ENCODE measurements at regions not wholly inside any gene's neighbourhood (a gene's known extent, or its start where the extent isn't known, plus 50 kb on each side); places are given as distances from the start of the nearest gene placed in this dataset.
A peak's percentile ranks its signal among the peaks of the same experiment; 100 is the strongest.

GRCh38 chr6:137602313-137603197 is 108.4 kb upstream of the OLIG3 start:
- no peaks in the 10 kb centered on the region for H3K36me3 ChIP-seq (ENCODE audit: control insufficient read depth in 4 of 4, insufficient read depth in 4 of 4, low read length in 3 of 4)
- H3K4me3 ChIP-seq (ENCODE audit: control insufficient read depth in 1 of 7, extremely low read depth in 1 of 7, insufficient read depth in 4 of 7, low read depth in 2 of 7, low read length in 6 of 7), result no peak overlapping the region
- no peak for DNase-seq
- peaks cover 0 to 15% (median 3%) of the 10 kb centered on the region in 5 experiments for H3K27me3 ChIP-seq (replicated peaks in 2 of 5; ENCODE audit: control insufficient read depth in 4 of 5, insufficient read depth in 5 of 5, low read length in 4 of 5)
- H3K4me1 ChIP-seq (ENCODE audit: control extremely low read depth in 1 of 4, control insufficient read depth in 4 of 4, insufficient read depth in 4 of 4, low read length in 3 of 4), result no peaks in the 10 kb centered on the region
- no peak overlapping the region for H3K27ac ChIP-seq (ENCODE audit: insufficient read depth in 1 of 2, low read depth in 1 of 2, low read length in 2 of 2, poor library complexity in 1 of 2, severe bottlenecking in 2 of 2)
- ChIA-PET POLR2A (no interaction called here), CTCF (no interaction called here)
- 78% methylated on average over 4 of the region's 9 CpGs for WGBS (ENCODE audit: insufficient coverage)
- H3K9me3 ChIP-seq (ENCODE audit: control extremely low read depth in 1 of 5, control insufficient read depth in 4 of 5, insufficient read depth in 2 of 5, low read depth in 1 of 5, low read length in 4 of 5), result peaks cover 0 to 2% (median 0%) of the 10 kb centered on the region in 5 experiments

DNA sequence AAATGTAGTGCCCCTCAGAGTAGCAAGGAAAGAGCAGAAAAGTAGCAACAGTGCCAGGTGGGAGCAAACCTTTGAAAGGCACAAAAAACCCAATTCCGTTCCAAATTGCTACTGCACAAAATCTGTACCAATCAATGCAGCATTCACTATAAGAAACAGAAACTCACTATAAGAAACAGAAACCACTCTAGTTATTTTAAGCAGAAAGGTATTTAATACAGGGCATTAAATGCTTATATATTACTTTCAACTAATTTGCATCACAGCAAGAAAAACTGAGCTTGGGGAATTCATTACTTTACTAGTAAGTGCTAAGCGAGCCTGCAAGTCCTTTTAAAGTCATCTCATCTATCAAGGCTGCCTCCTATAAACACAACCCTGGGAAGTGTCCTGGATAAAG is 116.5 kb upstream of the OLIG3 start:
- DNase-seq, result no peak
- WGBS (ENCODE audit: insufficient coverage), result 100% methylated on average over 1 of the region's 2 CpGs
- ChIA-PET CTCF (interaction anchor here (1.0 kb wide), 1 partner anchor 18 kb away, joined by 3 read pairs; no protein-coding TSS in a partner anchor), POLR2A (no interaction called here)
- Histone ChIP-seq H3K27me3 (replicated peaks in 2 of 5; ENCODE audit: control insufficient read depth in 4 of 5, insufficient read depth in 5 of 5, low read length in 4 of 5) (peaks cover 0 to 7% (median 0%) of the 10 kb centered on the region in 5 experiments), H3K9me3 (ENCODE audit: control extremely low read depth in 1 of 5, control insufficient read depth in 4 of 5, insufficient read depth in 2 of 5, low read depth in 1 of 5, low read length in 4 of 5) (peaks cover 0 to 11% (median 0%) of the 10 kb centered on the region in 5 experiments), H3K36me3 (ENCODE audit: control insufficient read depth in 4 of 4, insufficient read depth in 4 of 4, low read length in 3 of 4) (no peaks in the 10 kb centered on the region), H3K4me3 (ENCODE audit: control insufficient read depth in 1 of 7, extremely low read depth in 1 of 7, insufficient read depth in 4 of 7, low read depth in 2 of 7, low read length in 6 of 7) (no peak overlapping the region), H3K4me1 (ENCODE audit: control extremely low read depth in 1 of 4, control insufficient read depth in 4 of 4, insufficient read depth in 4 of 4, low read length in 3 of 4) (no peaks in the 10 kb centered on the region), H3K27ac (ENCODE audit: insufficient read depth in 1 of 2, low read depth in 1 of 2, low read length in 2 of 2, poor library complexity in 1 of 2, severe bottlenecking in 2 of 2) (no peak overlapping the region)

- DNase-seq, result no peak
- no peak overlapping the region for H3K27ac ChIP-seq (ENCODE audit: insufficient read depth in 1 of 2, low read depth in 1 of 2, low read length in 2 of 2, poor library complexity in 1 of 2, severe bottlenecking in 2 of 2)
- no peaks in the 10 kb centered on the region for H3K9me3 ChIP-seq (ENCODE audit: control extremely low read depth in 1 of 5, control insufficient read depth in 4 of 5, insufficient read depth in 2 of 5, low read depth in 1 of 5, low read length in 4 of 5)
- ChIA-PET CTCF (no interaction called here), POLR2A (interaction anchor here (0.6 kb wide), 1 partner anchor 323 kb away, joined by 3 read pairs; no protein-coding TSS in a partner anchor)
- H3K4me1 ChIP-seq (ENCODE audit: control extremely low read depth in 1 of 4, control insufficient read depth in 4 of 4, insufficient read depth in 4 of 4, low read length in 3 of 4), result no peaks in the 10 kb centered on the region
- 92% methylated on average over 3 of the region's 4 CpGs for WGBS (ENCODE audit: insufficient coverage)
- H3K4me3 ChIP-seq (ENCODE audit: control insufficient read depth in 1 of 7, extremely low read depth in 1 of 7, insufficient read depth in 4 of 7, low read depth in 2 of 7, low read length in 6 of 7), result no peak overlapping the region
- H3K27me3 ChIP-seq (replicated peaks in 2 of 5; ENCODE audit: control insufficient read depth in 4 of 5, insufficient read depth in 5 of 5, low read length in 4 of 5), result peaks cover 0 to 9% (median 2%) of the 10 kb centered on the region in 5 experiments
- no peaks in the 10 kb centered on the region for H3K36me3 ChIP-seq (ENCODE audit: control insufficient read depth in 4 of 4, insufficient read depth in 4 of 4, low read length in 3 of 4)
These were observed 129.1 kb upstream of the OLIG3 start for GRCh38 chr6:137623293-137623692.

GRCh38 chr6:137625100-137625661 is 131.0 kb upstream of the OLIG3 start:
- DNase-seq, result no peak
- POLR2A ChIA-PET, result interaction anchor here (0.7 kb wide), 1 partner anchor 556 kb away, joined by 4 read pairs; no protein-coding TSS in a partner anchor
- CTCF ChIA-PET, result interaction anchor here (0.6 to 0.7 kb wide), 3 partner anchors 10 to 505 kb away, joined by 3 to 4 read pairs (median 4); no protein-coding TSS in a partner anchor

DNA sequence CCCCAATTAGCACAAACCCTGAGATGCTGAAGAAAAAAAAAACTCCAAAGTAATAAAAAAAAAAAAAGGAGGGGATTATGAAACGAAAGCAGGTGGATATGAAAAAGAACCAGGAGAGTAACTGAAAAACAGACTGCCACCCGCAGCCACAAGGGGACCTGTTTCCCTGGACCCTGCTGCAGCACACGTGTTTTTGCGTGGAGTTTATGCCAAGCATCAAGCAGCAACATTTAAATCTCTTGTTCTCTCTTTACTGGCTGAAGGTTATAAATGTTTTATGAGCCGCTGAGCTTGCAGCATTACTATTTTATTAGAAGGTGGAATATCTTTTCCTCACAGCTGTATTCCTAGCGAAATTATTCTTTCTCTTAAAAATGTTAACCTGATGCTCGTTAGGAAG is 131.6 kb upstream of the OLIG3 start:
- ChIA-PET CTCF (interaction anchor here (0.7 kb wide), 1 partner anchor 14 kb away, joined by 3 read pairs; no protein-coding TSS in a partner anchor), POLR2A (interaction anchor here (0.7 kb wide), 1 partner anchor 556 kb away, joined by 4 read pairs; no protein-coding TSS in a partner anchor)
- no peaks in the 10 kb centered on the region for H3K9me3 ChIP-seq (ENCODE audit: control extremely low read depth in 1 of 5, control insufficient read depth in 4 of 5, insufficient read depth in 2 of 5, low read depth in 1 of 5, low read length in 4 of 5)
- DNase-seq, result peak in 2 of 3 donors; percentile 4 to 12
- no peak overlapping the region for H3K27ac ChIP-seq (ENCODE audit: insufficient read depth in 1 of 2, low read depth in 1 of 2, low read length in 2 of 2, poor library complexity in 1 of 2, severe bottlenecking in 2 of 2)
- H3K4me1 ChIP-seq (ENCODE audit: control extremely low read depth in 1 of 4, control insufficient read depth in 4 of 4, insufficient read depth in 4 of 4, low read length in 3 of 4), result no peaks in the 10 kb centered on the region
- H3K27me3 ChIP-seq (replicated peaks in 2 of 5; ENCODE audit: control insufficient read depth in 4 of 5, insufficient read depth in 5 of 5, low read length in 4 of 5), result peaks cover 0 to 9% (median 3%) of the 10 kb centered on the region in 5 experiments
- WGBS (ENCODE audit: insufficient coverage), result 94% methylated on average over 5 of the region's 7 CpGs
- no peaks in the 10 kb centered on the region for H3K36me3 ChIP-seq (ENCODE audit: control insufficient read depth in 4 of 4, insufficient read depth in 4 of 4, low read length in 3 of 4)
- no peak overlapping the region for H3K4me3 ChIP-seq (ENCODE audit: control insufficient read depth in 1 of 7, extremely low read depth in 1 of 7, insufficient read depth in 4 of 7, low read depth in 2 of 7, low read length in 6 of 7)

More at GRCh38 chr6:137625100-137625661, 131.0 kb upstream of the OLIG3 start:
- H3K27me3 ChIP-seq (replicated peaks in 2 of 5; ENCODE audit: control insufficient read depth in 4 of 5, insufficient read depth in 5 of 5, low read length in 4 of 5), result peaks cover 0 to 9% (median 3%) of the 10 kb centered on the region in 5 experiments
- no peaks in the 10 kb centered on the region for H3K4me1 ChIP-seq (ENCODE audit: control extremely low read depth in 1 of 4, control insufficient read depth in 4 of 4, insufficient read depth in 4 of 4, low read length in 3 of 4)
- WGBS (ENCODE audit: insufficient coverage), result 100% methylated on average over 8 of the region's 8 CpGs
- no peak overlapping the region for H3K27ac ChIP-seq (ENCODE audit: insufficient read depth in 1 of 2, low read depth in 1 of 2, low read length in 2 of 2, poor library complexity in 1 of 2, severe bottlenecking in 2 of 2)
- H3K36me3 ChIP-seq (ENCODE audit: control insufficient read depth in 4 of 4, insufficient read depth in 4 of 4, low read length in 3 of 4), result no peaks in the 10 kb centered on the region
- H3K9me3 ChIP-seq (ENCODE audit: control extremely low read depth in 1 of 5, control insufficient read depth in 4 of 5, insufficient read depth in 2 of 5, low read depth in 1 of 5, low read length in 4 of 5), result no peaks in the 10 kb centered on the region
- no peak overlapping the region for H3K4me3 ChIP-seq (ENCODE audit: control insufficient read depth in 1 of 7, extremely low read depth in 1 of 7, insufficient read depth in 4 of 7, low read depth in 2 of 7, low read length in 6 of 7)

GRCh38 chr6:137630666-137631065 is 136.5 kb upstream of the OLIG3 start:
- DNase-seq, result no peak
- Histone ChIP-seq H3K4me1 (ENCODE audit: control extremely low read depth in 1 of 4, control insufficient read depth in 4 of 4, insufficient read depth in 4 of 4, low read length in 3 of 4) (no peaks in the 10 kb centered on the region), H3K27ac (ENCODE audit: insufficient read depth in 1 of 2, low read depth in 1 of 2, low read length in 2 of 2, poor library complexity in 1 of 2, severe bottlenecking in 2 of 2) (no peak overlapping the region), H3K9me3 (ENCODE audit: control extremely low read depth in 1 of 5, control insufficient read depth in 4 of 5, insufficient read depth in 2 of 5, low read depth in 1 of 5, low read length in 4 of 5) (no peaks in the 10 kb centered on the region), H3K36me3 (ENCODE audit: control insufficient read depth in 4 of 4, insufficient read depth in 4 of 4, low read length in 3 of 4) (no peaks in the 10 kb centered on the region), H3K27me3 (replicated peaks in 2 of 5; ENCODE audit: control insufficient read depth in 4 of 5, insufficient read depth in 5 of 5, low read length in 4 of 5) (peaks cover 0 to 3% (median 2%) of the 10 kb centered on the region in 5 experiments), H3K4me3 (ENCODE audit: control insufficient read depth in 1 of 7, extremely low read depth in 1 of 7, insufficient read depth in 4 of 7, low read depth in 2 of 7, low read length in 6 of 7) (no peak overlapping the region)
- ChIA-PET CTCF (interaction anchor here (0.8 to 1.7 kb wide), 2 partner anchors 9 to 536 kb away, joined by 3 read pairs; no protein-coding TSS in a partner anchor), POLR2A (no interaction called here)
- no CpG with 5 or more reads among the region's 1 CpG for WGBS (ENCODE audit: insufficient coverage)

Data from common myeloid progenitor, CD34-positive (primary cell).